Astrocyte (in vitro differentiated cells and primary cell): ENCODE measurements at regions not wholly inside any gene's neighbourhood (a gene's known extent, or its start where the extent isn't known, plus 50 kb on each side); places are given as distances from the start of the nearest gene placed in this dataset.

ENCODE experiments used
- EZH2 ChIP-seq: IDR thresholded peaks from 2 replicates; pipeline ENCODE4 v1.6.1; 2012; ENCODE audit warnings: mild to moderate bottlenecking, low read length, inconsistent platforms; ENCODE audit not compliant: insufficient read depth
- TF ChIP-seq, protein P1 (sequence below): IDR thresholded peaks from 2 replicates; pipeline ENCODE4 v1.5.1; 2011; ENCODE audit warnings: low read depth, mild to moderate bottlenecking, inconsistent platforms, low read length, moderate library complexity; ENCODE audit not compliant: insufficient read depth

DNA sequence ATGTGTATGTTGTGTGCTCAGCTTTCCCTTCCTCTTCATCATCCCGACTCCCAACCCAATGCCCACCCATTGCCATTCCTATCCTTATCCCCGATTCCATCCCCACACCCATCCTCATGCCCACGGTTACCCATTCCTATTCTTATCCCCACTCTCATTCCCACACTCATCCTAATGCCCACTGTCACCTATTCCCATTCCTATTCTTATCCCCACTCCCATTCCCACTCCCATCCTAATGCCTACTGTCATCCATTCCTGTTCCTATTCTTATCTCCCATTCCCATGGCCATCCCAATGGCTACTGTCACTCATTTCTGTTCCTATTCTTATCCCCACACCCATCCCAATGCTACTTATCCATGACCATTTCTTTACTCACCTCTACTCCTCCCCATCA is 254.1 kb downstream of the DHX35 start:
- TF ChIP-seq, protein P1, sequence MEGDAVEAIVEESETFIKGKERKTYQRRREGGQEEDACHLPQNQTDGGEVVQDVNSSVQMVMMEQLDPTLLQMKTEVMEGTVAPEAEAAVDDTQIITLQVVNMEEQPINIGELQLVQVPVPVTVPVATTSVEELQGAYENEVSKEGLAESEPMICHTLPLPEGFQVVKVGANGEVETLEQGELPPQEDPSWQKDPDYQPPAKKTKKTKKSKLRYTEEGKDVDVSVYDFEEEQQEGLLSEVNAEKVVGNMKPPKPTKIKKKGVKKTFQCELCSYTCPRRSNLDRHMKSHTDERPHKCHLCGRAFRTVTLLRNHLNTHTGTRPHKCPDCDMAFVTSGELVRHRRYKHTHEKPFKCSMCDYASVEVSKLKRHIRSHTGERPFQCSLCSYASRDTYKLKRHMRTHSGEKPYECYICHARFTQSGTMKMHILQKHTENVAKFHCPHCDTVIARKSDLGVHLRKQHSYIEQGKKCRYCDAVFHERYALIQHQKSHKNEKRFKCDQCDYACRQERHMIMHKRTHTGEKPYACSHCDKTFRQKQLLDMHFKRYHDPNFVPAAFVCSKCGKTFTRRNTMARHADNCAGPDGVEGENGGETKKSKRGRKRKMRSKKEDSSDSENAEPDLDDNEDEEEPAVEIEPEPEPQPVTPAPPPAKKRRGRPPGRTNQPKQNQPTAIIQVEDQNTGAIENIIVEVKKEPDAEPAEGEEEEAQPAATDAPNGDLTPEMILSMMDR, result no peak
- no peak for TF ChIP-seq EZH2
